NCI-H69 (cell line): ENCODE measurements at regions not wholly inside any gene's neighbourhood (a gene's known extent, or its start where the extent isn't known, plus 50 kb on each side); places are given as distances from the start of the nearest gene placed in this dataset.
"Not testable (repeated sequence)": the region's sequence is repeated elsewhere in the genome, so short reads cannot be mapped to it uniquely, and the experiment has no call there.

ENCODE experiments used
- DNase-seq: peaks from one replicate; lab custom pipeline; 2025; lab: John Stamatoyannopoulos, UW

DNA sequence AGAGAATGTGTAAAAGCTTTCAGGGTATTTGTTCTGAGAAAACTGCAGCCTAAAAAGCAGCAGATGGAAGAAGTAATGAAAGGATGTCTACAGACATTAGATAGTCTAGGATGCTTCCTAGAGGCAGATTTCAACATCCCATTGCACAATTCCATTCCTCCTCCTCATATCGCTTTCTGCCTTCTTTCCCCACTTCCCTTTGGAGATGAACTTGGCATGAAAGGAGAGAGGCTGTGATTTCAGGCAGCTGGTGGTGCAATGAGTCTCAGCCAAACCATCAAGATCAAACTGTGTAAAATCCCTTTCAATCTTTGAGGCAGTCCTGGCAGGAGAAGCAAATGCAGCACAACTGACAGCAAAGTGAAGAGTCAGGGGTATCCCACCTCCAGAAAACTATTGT lies 438.7 kb upstream of the KCNMB2 start:
- DNase-seq = peak; percentile 48

DNA sequence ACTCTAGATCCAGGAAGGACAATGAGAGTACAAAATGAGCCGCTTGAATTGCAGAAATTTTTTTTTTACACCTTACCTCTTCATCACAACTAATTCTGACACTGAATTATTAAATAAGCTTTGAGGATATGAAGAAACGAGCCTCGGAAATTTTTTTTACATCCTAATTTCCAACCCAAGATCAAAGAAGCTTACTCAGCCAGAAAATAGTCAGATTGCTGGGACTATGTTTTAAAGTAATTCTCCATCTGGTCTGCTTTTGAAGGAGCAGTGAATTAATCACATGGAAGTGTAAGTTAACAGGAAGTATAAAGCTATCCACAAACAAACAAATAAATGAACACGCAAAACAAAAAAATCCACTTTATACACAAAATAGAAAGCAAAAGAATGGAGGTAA lies 437.0 kb upstream of the KCNMB2 start:
- DNase-seq = no peak

DNA sequence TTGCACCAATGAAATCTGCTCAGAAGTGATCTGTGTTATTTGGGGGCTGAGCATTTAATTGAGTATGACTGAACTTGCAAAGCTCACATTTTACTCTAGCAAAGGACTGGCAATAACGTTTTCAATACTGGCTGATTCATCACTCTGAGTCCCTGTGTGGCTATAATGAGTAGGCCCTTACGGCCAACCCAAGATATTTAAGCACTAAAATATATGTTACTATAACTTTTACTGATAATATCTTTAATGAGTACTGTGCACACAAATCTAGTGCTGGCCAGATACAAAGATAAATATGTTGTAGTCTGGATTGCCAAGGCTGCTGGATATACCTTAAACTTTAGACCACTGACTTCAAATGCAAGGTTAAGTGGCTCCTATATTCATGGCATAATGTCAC lies 436.4 kb upstream of the KCNMB2 start:
- no peak for DNase-seq

- DNase-seq = peak; percentile 58
Measured at GRCh38 chr3:178100908-178101307, 435.3 kb upstream of the KCNMB2 start.

- DNase-seq = peak; percentile 43
Measured at GRCh38 chr3:178103140-178103539, 433.1 kb upstream of the KCNMB2 start.

DNA sequence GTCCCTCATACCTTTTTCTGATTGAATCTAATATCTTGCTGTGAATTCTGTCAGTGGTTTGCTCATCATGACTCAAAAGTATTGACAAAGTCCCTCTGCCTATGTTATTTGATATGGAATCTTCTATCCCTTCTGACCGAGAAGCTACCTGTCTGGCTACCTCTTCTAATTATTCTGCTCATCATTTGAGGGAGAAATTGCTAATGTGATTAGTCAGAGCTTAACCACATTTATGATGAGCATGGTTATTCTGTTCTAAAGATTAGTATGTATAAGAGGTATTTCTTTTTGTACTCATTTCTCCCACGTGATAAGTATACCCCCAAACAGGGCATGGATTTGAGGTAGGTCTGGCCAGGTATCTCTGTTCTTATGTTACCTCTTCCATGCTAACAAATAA lies 428.4 kb upstream of the KCNMB2 start:
- no peak for DNase-seq

- no peak for DNase-seq
Measured at GRCh38 chr3:178109691-178110090, 426.5 kb upstream of the KCNMB2 start.

- peak; percentile 48 for DNase-seq
Measured at GRCh38 chr3:178112134-178112533, 424.1 kb upstream of the KCNMB2 start.

DNA sequence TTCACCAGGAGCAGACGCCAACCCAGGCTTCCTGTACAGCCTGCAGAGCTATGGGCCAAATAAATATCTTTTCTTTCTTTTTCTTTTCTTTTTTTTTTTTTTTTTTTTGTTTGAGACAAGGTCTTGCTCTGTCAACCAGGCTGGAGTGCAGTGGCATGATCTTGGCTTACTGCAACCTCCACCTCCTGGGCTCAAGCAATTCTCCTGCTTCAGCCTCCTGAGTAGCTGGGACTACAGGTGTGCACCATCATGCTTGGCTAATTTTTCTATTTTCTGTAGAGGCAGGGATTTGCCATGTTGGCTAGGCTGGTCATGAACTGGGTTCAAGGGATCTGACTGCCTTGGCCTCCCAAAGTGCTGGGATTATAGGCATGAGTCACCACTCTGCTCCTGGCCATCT lies 423.7 kb upstream of the KCNMB2 start:
- peak; percentile 13 for DNase-seq

GRCh38 chr3:178117641-178118040 lies 418.6 kb upstream of the KCNMB2 start:
- DNase-seq = no peak

GRCh38 chr3:178119608-178120295 lies 416.5 kb upstream of the KCNMB2 start:
- DNase-seq = not testable (repeated sequence)

- DNase-seq = no peak
Measured at GRCh38 chr3:178120367-178120766, 415.9 kb upstream of the KCNMB2 start.

- DNase-seq = no peak
Measured at GRCh38 chr3:178126686-178127085, 409.6 kb upstream of the KCNMB2 start.

DNA sequence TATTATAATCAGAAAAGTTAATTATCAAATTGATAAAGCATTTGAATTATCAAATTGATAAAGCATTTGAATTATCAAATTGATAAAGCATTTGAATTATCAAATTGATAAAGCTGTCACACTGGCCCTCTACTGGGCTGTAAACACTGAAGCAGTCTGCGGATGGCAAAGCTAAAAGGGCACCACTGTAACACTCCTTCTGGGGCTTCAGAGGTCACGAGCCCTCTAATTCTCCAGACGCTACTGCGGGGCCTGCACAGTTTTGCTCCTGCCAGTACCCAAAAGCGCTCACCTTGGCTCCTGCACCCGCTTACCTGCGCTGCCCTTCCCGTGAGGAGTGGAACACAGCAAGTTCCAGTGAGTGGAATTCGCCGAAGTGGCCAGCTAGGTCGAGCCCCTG lies 409.0 kb upstream of the KCNMB2 start:
- no peak for DNase-seq

DNA sequence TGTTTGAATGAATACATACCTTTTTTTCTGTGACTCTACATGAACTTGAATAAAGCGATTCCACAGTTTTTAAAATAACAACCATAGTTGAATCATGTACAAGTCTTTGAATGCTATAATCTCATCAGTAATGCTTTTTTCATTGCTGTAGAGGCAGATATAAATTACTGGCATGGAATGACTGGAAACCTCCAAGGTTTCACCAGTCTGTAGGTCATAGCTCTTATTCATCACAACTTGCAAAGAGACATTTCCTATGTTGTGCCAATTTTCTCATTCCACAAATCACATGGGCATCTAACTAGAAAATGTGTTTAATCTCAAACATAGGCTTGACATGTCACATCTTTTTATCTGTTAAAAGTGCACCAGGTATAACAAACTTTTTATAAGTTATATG lies 407.1 kb upstream of the KCNMB2 start:
- DNase-seq = no peak

GRCh38 chr3:178131801-178132200 lies 404.4 kb upstream of the KCNMB2 start:
- no peak for DNase-seq

GRCh38 chr3:178137206-178137605 lies 399.0 kb upstream of the KCNMB2 start:
- no peak for DNase-seq

GRCh38 chr3:178137831-178138230 lies 398.4 kb upstream of the KCNMB2 start:
- DNase-seq = no peak

GRCh38 chr3:178139116-178139515 lies 397.1 kb upstream of the KCNMB2 start:
- DNase-seq = peak; percentile 22

DNA sequence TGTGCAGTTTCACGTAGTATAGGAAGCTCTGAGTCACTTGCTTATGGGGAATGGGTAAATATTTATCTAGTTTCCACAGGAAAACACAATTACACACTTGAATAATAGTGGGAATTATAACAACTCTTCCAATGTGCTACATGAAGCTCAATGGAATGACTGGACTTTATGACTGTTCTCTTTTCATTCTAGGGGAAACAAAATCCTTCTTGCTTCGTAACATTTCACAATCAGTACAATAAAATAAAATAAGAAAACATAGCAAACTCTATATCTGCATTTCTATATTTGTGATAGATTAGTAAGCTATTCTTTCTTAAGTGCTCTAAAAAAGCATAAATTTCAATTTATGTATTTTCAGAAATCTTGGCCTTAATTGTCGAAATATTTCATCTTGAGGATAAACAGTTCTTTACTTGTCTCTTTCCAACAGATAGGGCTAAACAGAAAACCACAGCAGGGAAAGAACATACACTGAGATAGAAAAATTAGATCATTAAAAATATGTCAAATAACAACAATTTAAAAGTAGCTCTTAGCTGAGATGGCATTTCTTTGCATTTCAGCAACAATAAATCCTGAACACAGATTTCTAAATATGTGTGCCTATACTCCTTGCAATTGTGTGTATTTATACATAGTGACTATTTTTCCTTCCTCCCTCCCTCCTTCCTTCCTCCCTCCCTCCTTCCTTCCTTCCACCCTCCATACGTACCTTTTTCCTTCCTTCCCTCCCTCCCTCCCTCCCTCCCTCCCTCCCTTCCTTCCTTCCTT lies 395.5 kb upstream of the KCNMB2 start:
- peak; percentile 29 for DNase-seq

DNA sequence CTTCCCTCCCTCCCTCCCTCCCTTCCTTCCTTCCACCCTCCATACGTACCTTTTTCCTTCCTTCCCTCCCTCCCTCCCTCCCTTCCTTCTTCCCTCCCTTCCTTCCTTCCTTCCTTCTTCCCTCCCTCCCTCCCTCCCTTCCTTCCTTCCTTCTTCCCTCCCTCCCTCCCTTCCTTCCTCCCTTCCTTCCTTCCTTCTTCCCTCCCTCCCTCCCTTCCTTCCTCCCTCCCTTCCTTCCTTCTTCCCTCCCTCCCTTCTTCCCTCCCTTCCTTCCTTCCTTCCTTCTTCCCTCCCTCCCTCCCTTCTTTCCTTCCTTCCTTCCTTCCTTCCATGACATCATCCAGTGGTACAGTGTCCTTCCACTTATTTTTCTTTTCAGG lies 394.9 kb upstream of the KCNMB2 start:
- DNase-seq = not testable (repeated sequence)

- peak; percentile 33 for DNase-seq
Measured at GRCh38 chr3:178146406-178146831, 389.8 kb upstream of the KCNMB2 start.

- no peak for DNase-seq
Measured at GRCh38 chr3:178147001-178147400, 389.2 kb upstream of the KCNMB2 start.
